ENCODE measurements at regions not wholly inside any gene's neighbourhood (a gene's known extent, or its start where the extent isn't known, plus 50 kb on each side); places are given as distances from the start of the nearest gene placed in this dataset.
A peak's percentile ranks its signal among the peaks of the same experiment; 100 is the strongest.

DNA sequence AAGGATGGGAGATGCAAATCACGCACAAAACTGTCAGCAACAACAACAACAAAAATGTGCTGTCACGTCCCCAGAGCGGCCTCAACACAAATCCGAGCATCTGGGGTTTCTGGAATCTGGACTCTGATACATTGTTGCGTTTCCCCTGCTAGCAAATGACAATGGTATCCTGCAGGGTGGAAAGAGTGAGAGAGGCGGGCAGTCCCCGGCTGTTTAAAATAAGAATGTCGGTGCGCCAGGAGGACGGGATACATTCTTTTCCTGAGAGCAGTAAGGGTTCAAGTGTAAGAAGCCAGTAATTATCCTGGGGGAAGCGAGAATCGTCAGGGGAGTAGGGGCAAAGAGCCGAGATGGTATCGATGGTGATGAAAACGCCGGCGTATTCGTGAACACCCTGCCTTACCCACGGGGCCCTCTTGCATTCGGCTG lies 310.2 kb downstream of the ASMT start:
- Histone ChIP-seq H3K79me2 (ENCODE audit: insufficient read depth, low read length) (no peaks in the 10 kb centered on the region), H3K4me2 (ENCODE audit: low read depth, low read length) (0 out of 2 replicates have a peak overlapping the region, but pooled peaks have one; percentile 36), H4K20me1 (ENCODE audit: insufficient read depth, low read length) (no peaks in the 10 kb centered on the region), H3K9ac (ENCODE audit: insufficient read depth, low read depth, low read length) (no peak overlapping the region), H3K27ac (ENCODE audit: extremely low read length, insufficient read depth, low read length) (no peak overlapping the region), H3K36me3 (replicated peaks in 1 of 2; ENCODE audit: control insufficient read depth in 1 of 2, insufficient read depth in 2 of 2, low read length in 2 of 2) (no peaks in the 10 kb centered on the region), H3K9me3 (ENCODE audit: low read length) (no peaks in the 10 kb centered on the region), H3K27me3 (ENCODE audit: control insufficient read depth in 1 of 2, insufficient read depth in 2 of 2, low read length in 2 of 2) (no peaks in the 10 kb centered on the region), H3K4me3 (replicated peaks in 1 of 3; ENCODE audit: insufficient read depth in 1 of 3, low read depth in 2 of 3, low read length in 3 of 3) (no peak overlapping the region), H3K4me1 (ENCODE audit: insufficient read depth, low read length) (no peaks in the 10 kb centered on the region), H2AFZ (ENCODE audit: low read length) (no peak overlapping the region)
- 5% methylated on average over 20 of the region's 20 CpGs for WGBS (ENCODE audit: low lambda C conversion rate)
- BruUV-seq (replicated peaks) = no TSS peak
- ChIA-PET POLR2A (no interaction called here), CTCF (ENCODE audit: low intra/inter-chr PET ratio, low total read pairs) (no interaction called here)
- DNase-seq (ENCODE audit: low spot score) (no peak), ATAC-seq (peak; percentile 62), FAIRE-seq (no peak)
- in situ Hi-C loops (cut with HindIII; ENCODE audit: extremely low pct_ligation_motif_present, low pct_unique_long_range_greater_than_20kb) (no loop called here), intact Hi-C loops (cut with micrococcal nuclease; ENCODE audit: unreplicated experiment) (no loop called here)
- TF ChIP-seq SMAD3 (CRISPR knock-in tag; IDR thresholded peaks at IDR 0.05) (no peak), SOX6 (IDR thresholded peaks at IDR 0.05) (no peak), SOX6 (CRISPR knock-in tag; IDR thresholded peaks at IDR 0.05) (0 out of 2 replicates have a peak, but pooled peaks have one; percentile 17)

DNA sequence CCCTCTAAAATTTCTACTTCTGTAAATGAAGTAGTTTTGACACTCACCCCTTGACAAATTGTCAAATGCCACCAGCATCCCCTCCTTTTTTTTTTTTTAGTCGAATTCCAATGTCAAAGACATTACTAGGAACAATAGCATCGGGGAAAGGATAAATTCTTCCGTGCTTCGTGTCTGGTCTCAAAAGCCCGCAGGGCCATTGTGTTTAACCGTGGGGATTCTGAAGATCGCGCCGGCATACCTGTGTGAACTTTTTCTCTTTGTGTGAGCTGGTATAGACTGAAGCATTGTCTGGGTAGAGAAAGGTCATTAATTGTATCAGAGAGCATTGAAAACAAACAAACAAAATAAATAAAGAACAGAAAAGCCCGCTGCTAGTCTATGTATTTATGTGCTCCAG lies 313.9 kb downstream of the ASMT start:
- FAIRE-seq (no peak), DNase-seq (ENCODE audit: low spot score) (no peak), ATAC-seq (no peak)
- Histone ChIP-seq H2AFZ (ENCODE audit: low read length) (no peak overlapping the region), H3K9me3 (ENCODE audit: low read length) (no peaks in the 10 kb centered on the region), H3K4me3 (replicated peaks in 1 of 3; ENCODE audit: insufficient read depth in 1 of 3, low read depth in 2 of 3, low read length in 3 of 3) (no peak overlapping the region), H3K36me3 (replicated peaks in 1 of 2; ENCODE audit: control insufficient read depth in 1 of 2, insufficient read depth in 2 of 2, low read length in 2 of 2) (no peaks in the 10 kb centered on the region), H3K9ac (ENCODE audit: insufficient read depth, low read depth, low read length) (no peak overlapping the region), H3K4me2 (ENCODE audit: low read depth, low read length) (no peak overlapping the region), H3K27ac (ENCODE audit: extremely low read length, insufficient read depth, low read length) (no peak overlapping the region), H4K20me1 (ENCODE audit: insufficient read depth, low read length) (no peaks in the 10 kb centered on the region), H3K27me3 (ENCODE audit: control insufficient read depth in 1 of 2, insufficient read depth in 2 of 2, low read length in 2 of 2) (no peaks in the 10 kb centered on the region), H3K79me2 (ENCODE audit: insufficient read depth, low read length) (no peaks in the 10 kb centered on the region), H3K4me1 (ENCODE audit: insufficient read depth, low read length) (no peaks in the 10 kb centered on the region)
- TF ChIP-seq ZNF451 (CRISPR knock-in tag; IDR thresholded peaks at IDR 0.05) = no peak
- TF ChIP-seq, protein P1, sequence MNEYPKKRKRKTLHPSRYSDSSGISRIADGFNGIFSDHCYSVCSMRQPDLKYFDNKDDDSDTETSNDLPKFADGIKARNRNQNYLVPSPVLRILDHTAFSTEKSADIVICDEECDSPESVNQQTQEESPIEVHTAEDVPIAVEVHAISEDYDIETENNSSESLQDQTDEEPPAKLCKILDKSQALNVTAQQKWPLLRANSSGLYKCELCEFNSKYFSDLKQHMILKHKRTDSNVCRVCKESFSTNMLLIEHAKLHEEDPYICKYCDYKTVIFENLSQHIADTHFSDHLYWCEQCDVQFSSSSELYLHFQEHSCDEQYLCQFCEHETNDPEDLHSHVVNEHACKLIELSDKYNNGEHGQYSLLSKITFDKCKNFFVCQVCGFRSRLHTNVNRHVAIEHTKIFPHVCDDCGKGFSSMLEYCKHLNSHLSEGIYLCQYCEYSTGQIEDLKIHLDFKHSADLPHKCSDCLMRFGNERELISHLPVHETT (CRISPR knock-in tag; conservative IDR thresholded peaks at IDR 0.05) = no peak
- no peak for TF ChIP-seq RFX3 (CRISPR knock-in tag; IDR thresholded peaks at IDR 0.05)
- no peak for TF ChIP-seq CCDC6 (CRISPR knock-in tag; IDR thresholded peaks at IDR 0.05)
- TF ChIP-seq MTA1 (CRISPR knock-in tag; IDR thresholded peaks at IDR 0.05; ENCODE audit: borderline replicate concordance) = no peak
- no peak for TF ChIP-seq ZNF367 (CRISPR knock-in tag; IDR thresholded peaks at IDR 0.05; ENCODE audit: borderline replicate concordance)
- TF ChIP-seq, protein P2, sequence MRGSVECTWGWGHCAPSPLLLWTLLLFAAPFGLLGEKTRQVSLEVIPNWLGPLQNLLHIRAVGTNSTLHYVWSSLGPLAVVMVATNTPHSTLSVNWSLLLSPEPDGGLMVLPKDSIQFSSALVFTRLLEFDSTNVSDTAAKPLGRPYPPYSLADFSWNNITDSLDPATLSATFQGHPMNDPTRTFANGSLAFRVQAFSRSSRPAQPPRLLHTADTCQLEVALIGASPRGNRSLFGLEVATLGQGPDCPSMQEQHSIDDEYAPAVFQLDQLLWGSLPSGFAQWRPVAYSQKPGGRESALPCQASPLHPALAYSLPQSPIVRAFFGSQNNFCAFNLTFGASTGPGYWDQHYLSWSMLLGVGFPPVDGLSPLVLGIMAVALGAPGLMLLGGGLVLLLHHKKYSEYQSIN (CRISPR knock-in tag; IDR thresholded peaks at IDR 0.05; ENCODE audit: borderline replicate concordance) = no peak
- TF ChIP-seq ZNF713 (CRISPR knock-in tag; IDR thresholded peaks at IDR 0.05) = no peak
- TF ChIP-seq HIVEP1 (CRISPR knock-in tag; IDR thresholded peaks at IDR 0.05) = no peak
- TF ChIP-seq TAF15 (IDR thresholded peaks at IDR 0.05; ENCODE audit: low read depth, low read length, poor library complexity, severe bottlenecking) = no peak
- POLR2A ChIA-PET = no interaction called here
- BruUV-seq (replicated peaks) = no TSS peak
- WGBS (ENCODE audit: low lambda C conversion rate) = 79% methylated on average over 10 of the region's 10 CpGs
- in situ Hi-C loops (cut with HindIII; ENCODE audit: extremely low pct_ligation_motif_present, low pct_unique_long_range_greater_than_20kb) = no loop called here
- intact Hi-C loops (cut with micrococcal nuclease; ENCODE audit: unreplicated experiment) = no loop called here
- CTCF ChIA-PET (ENCODE audit: low intra/inter-chr PET ratio, low total read pairs) = no interaction called here

Measured in HepG2 (cell line).